ENCODE measurements at regions not wholly inside any gene's neighbourhood (a gene's known extent, or its start where the extent isn't known, plus 50 kb on each side); places are given as distances from the start of the nearest gene placed in this dataset.
"Not testable (repeated sequence)": the region's sequence is repeated elsewhere in the genome, so short reads cannot be mapped to it uniquely, and the experiment has no call there.

- H3K27ac Mint-ChIP-seq: no peak overlapping the region
- H3K4me3 Mint-ChIP-seq: no peak overlapping the region
- peaks cover 39% of the 10 kb centered on the region for H3K4me1 Mint-ChIP-seq (ENCODE audit: unreplicated experiment)
- no peaks in the 10 kb centered on the region for H3K36me3 Mint-ChIP-seq
- no peaks in the 10 kb centered on the region for H3K27me3 Mint-ChIP-seq
- no peak for DNase-seq (ENCODE audit: extremely low spot score, unreplicated experiment)
- no peaks in the 10 kb centered on the region for H3K9me3 Mint-ChIP-seq
- no peak for TF ChIP-seq CTCF (conservative IDR thresholded peaks at IDR 0.05)
Measured at GRCh38 chr9:87402537-87402936, 95.1 kb upstream of the DAPK1 start.

- no peak for TF ChIP-seq CTCF (conservative IDR thresholded peaks at IDR 0.05)
- Mint-ChIP-seq H3K36me3 (no peaks in the 10 kb centered on the region), H3K4me1 (ENCODE audit: unreplicated experiment) (peaks cover 42% of the 10 kb centered on the region), H3K9me3 (no peaks in the 10 kb centered on the region), H3K27me3 (peaks cover 8% of the 10 kb centered on the region), H3K4me3 (peak overlapping the region; percentile 30), H3K27ac (peak overlapping the region; percentile 55)
- DNase-seq (ENCODE audit: extremely low spot score, unreplicated experiment): no peak
Measured at GRCh38 chr9:87405677-87406542, 91.8 kb upstream of the DAPK1 start.

- Mint-ChIP-seq H3K27me3 (peaks cover 16% of the 10 kb centered on the region), H3K4me3 (peak overlapping the region; percentile 72), H3K27ac (peak overlapping the region; percentile 55), H3K4me1 (ENCODE audit: unreplicated experiment) (peaks cover 42% of the 10 kb centered on the region), H3K9me3 (no peaks in the 10 kb centered on the region), H3K36me3 (no peaks in the 10 kb centered on the region)
- TF ChIP-seq CTCF (conservative IDR thresholded peaks at IDR 0.05): no peak
- DNase-seq (ENCODE audit: extremely low spot score, unreplicated experiment): no peak
Measured at GRCh38 chr9:87406543-87407166, 91.0 kb upstream of the DAPK1 start.

- H3K36me3 Mint-ChIP-seq; H3K4me3 Mint-ChIP-seq; H3K9me3 Mint-ChIP-seq; DNase-seq (ENCODE audit: extremely low spot score, unreplicated experiment): not testable (repeated sequence)
- Mint-ChIP-seq H3K4me1 (ENCODE audit: unreplicated experiment) (peaks cover 23% of the 10 kb centered on the region), H3K27ac (peak overlapping the region; percentile 40), H3K27me3 (peaks cover 46% of the 10 kb centered on the region)
Measured at GRCh38 chr9:87410047-87411005, 87.3 kb upstream of the DAPK1 start.

- Mint-ChIP-seq H3K27ac (no peak overlapping the region), H3K36me3 (no peaks in the 10 kb centered on the region), H3K4me3 (no peak overlapping the region), H3K27me3 (no peaks in the 10 kb centered on the region), H3K4me1 (ENCODE audit: unreplicated experiment) (no peaks in the 10 kb centered on the region), H3K9me3 (peaks cover 15% of the 10 kb centered on the region)
- no peak for TF ChIP-seq CTCF (conservative IDR thresholded peaks at IDR 0.05)
- DNase-seq (ENCODE audit: extremely low spot score, unreplicated experiment): no peak
Measured at GRCh38 chr9:87420884-87421283, 76.8 kb upstream of the DAPK1 start.
